ENCODE measurements at regions not wholly inside any gene's neighbourhood (a gene's known extent, or its start where the extent isn't known, plus 50 kb on each side); places are given as distances from the start of the nearest gene placed in this dataset.

DNA sequence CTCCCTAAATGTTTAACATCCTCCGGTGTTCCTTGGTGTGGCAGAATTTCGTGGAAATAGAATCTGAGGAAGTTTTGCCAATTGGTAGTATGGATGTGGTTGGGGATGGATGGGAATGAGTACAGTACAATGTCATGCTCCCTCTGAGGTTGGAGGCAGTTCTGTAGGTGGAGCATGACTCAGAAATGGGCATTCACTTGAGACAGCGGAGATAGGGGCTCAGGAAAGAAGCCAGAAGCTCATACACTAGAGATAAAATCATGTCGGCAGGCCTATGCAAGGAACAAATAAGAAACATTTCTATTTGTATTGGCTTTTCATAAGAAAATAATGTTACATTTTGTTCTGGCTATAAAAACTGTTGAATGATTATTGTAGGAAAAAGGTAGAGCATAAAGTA, 196.0 kb downstream of the URB2 start:
- no peak overlapping the region for H3K27ac ChIP-seq
- H3K4me1 ChIP-seq, result no peaks in the 10 kb centered on the region
- no peak for TF ChIP-seq POLR2A (IDR thresholded peaks at IDR 0.05)
- TF ChIP-seq CTCF (IDR thresholded peaks at IDR 0.05), result no peak
- no peaks in the 10 kb centered on the region for H3K27me3 ChIP-seq
- no peaks in the 10 kb centered on the region for H3K9me3 ChIP-seq
- DNase-seq, result no peak
- no peaks in the 10 kb centered on the region for H3K36me3 ChIP-seq
- H3K4me3 ChIP-seq, result no peak overlapping the region
- intact Hi-C loops (cut with DNase I; ENCODE audit: low total_unique reads), result loop anchor here (5.0 kb wide), 1 partner anchor 735 kb away; no protein-coding TSS in a partner anchor

GRCh38 chr1:229825042-229825441, 199.0 kb downstream of the URB2 start:
- intact Hi-C loops (cut with DNase I; ENCODE audit: low total_unique reads), result no loop called here
- Histone ChIP-seq H3K4me3 (no peak overlapping the region), H3K4me1 (no peaks in the 10 kb centered on the region), H3K9me3 (no peaks in the 10 kb centered on the region), H3K27me3 (no peaks in the 10 kb centered on the region), H3K36me3 (no peaks in the 10 kb centered on the region), H3K27ac (no peak overlapping the region)
- TF ChIP-seq CTCF (IDR thresholded peaks at IDR 0.05) (no peak), POLR2A (IDR thresholded peaks at IDR 0.05) (no peak)
- no peak for DNase-seq

DNA sequence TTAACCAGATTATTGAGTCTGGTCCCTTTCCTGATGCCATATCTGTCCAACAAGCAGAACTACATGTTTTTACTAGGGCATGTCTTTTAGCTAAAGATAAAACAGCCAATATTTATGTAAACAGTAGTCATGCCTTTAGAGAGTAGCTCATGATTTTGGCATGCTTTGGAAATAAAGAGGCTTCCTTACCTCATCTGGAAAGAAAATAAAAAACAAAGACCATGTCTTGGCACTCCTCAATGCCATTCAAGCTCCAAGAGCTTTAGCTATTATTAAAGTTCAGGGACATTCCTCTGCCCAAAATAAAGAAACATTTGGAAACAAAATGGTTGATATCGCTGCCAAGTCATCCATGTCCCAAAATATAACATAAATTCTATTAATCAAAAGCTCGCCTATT, 202.4 kb downstream of the URB2 start:
- Histone ChIP-seq H3K27ac (no peak overlapping the region), H3K9me3 (no peaks in the 10 kb centered on the region), H3K27me3 (no peaks in the 10 kb centered on the region), H3K4me1 (no peaks in the 10 kb centered on the region), H3K36me3 (no peaks in the 10 kb centered on the region), H3K4me3 (no peak overlapping the region)
- no peak for TF ChIP-seq CTCF (IDR thresholded peaks at IDR 0.05)
- TF ChIP-seq POLR2A (IDR thresholded peaks at IDR 0.05), result no peak
- no peak for DNase-seq
- intact Hi-C loops (cut with DNase I; ENCODE audit: low total_unique reads), result no loop called here

- Histone ChIP-seq H3K4me1 (no peaks in the 10 kb centered on the region), H3K27ac (no peak overlapping the region), H3K9me3 (no peaks in the 10 kb centered on the region), H3K36me3 (no peaks in the 10 kb centered on the region), H3K27me3 (no peaks in the 10 kb centered on the region), H3K4me3 (no peak overlapping the region)
- intact Hi-C loops (cut with DNase I; ENCODE audit: low total_unique reads), result no loop called here
- no peak for DNase-seq
- no peak for TF ChIP-seq POLR2A (IDR thresholded peaks at IDR 0.05)
- no peak for TF ChIP-seq CTCF (IDR thresholded peaks at IDR 0.05)
Measured at GRCh38 chr1:229832695-229833094, 206.6 kb downstream of the URB2 start.

GRCh38 chr1:229834230-229834629, 208.2 kb downstream of the URB2 start:
- intact Hi-C loops (cut with DNase I; ENCODE audit: low total_unique reads), result no loop called here
- Histone ChIP-seq H3K36me3 (no peaks in the 10 kb centered on the region), H3K27me3 (no peaks in the 10 kb centered on the region), H3K9me3 (no peaks in the 10 kb centered on the region), H3K4me3 (no peak overlapping the region), H3K4me1 (no peaks in the 10 kb centered on the region), H3K27ac (no peak overlapping the region)
- TF ChIP-seq POLR2A (IDR thresholded peaks at IDR 0.05) (no peak), CTCF (IDR thresholded peaks at IDR 0.05) (no peak)
- DNase-seq, result no peak

Data from uterus (tissue), 3 donors.